Lower leg skin (tissue), 4 donors: ENCODE measurements at regions not wholly inside any gene's neighbourhood (a gene's known extent, or its start where the extent isn't known, plus 50 kb on each side); places are given as distances from the start of the nearest gene placed in this dataset.

Source experiments
- DNase-seq, 2 donors: peaks; one replicate each; pipeline ENCODE4 v3.0.0-alpha.2; 2019; ENCODE audit warnings: low spot score in 2 of 2
- H3K4me3 ChIP-seq: fragments of 200-600 bp; sonication (generic); 2 replicates; pipeline ENCODE4 v1.5.1; 2017; ENCODE audit warnings: mild to moderate bottlenecking, low read depth; ENCODE audit not compliant: poor library complexity, severe bottlenecking
- POLR2A ChIP-seq, 2 donors: fragments of 450-650 bp; IDR thresholded peaks; one replicate each; pipeline ENCODE4 v1.6.1; 2016 to 2017; ENCODE audit warnings: antibody characterized with exemption in 2 of 2, mild to moderate bottlenecking in 1 of 2, moderate library complexity in 1 of 2
- WGBS, 2 donors: methylation state at CpG; one replicate each; pipeline ENCODE4 v1.1.5; 2018; 5-methylcytosine and 5-hydroxymethylcytosine counted together
- intact Hi-C: fragments of 100-400 bp; cut with DNase I; formaldehyde crosslinking; loops from one replicate; pipeline ENCODE4 v1.15.0; 2023; ENCODE audit warnings: low total_unique reads
- TF ChIP-seq, protein P1 (sequence below), 3 donors: fragments of 450-650 bp; IDR thresholded peaks; one replicate each; pipeline ENCODE4 v1.5.1; 2016; ENCODE audit warnings: antibody characterized with exemption in 3 of 3, mild to moderate bottlenecking in 3 of 3, moderate library complexity in 2 of 3

DNA sequence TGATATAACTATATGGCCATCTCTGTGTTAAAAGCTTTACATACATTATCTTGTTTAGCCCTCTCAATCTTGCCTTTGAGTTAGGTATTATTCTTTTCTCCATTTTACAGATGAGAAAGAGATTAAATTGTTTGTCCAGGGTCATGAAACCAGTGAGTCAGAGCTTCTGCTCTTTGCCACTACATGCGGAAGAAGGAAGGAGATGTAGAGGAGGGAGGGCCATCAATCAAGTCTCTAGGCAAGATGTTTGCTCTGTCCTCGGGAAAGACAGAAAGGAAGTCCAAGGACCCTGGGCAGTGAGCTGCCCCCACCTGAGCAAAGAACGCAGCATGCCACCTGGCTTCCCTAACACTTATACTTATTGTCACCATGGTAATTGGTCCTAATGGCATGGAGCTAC, 133.7 kb upstream of the IL1RAPL2 start:
- 52 to 61% methylated on average over 3 of the region's 3 CpGs for WGBS, 2 donors
- DNase-seq = no peak
- no peak overlapping the region for H3K4me3 ChIP-seq
- intact Hi-C loops = no loop called here
- no peak for TF ChIP-seq POLR2A (IDR thresholded peaks at IDR 0.05)
- TF ChIP-seq, protein P1, sequence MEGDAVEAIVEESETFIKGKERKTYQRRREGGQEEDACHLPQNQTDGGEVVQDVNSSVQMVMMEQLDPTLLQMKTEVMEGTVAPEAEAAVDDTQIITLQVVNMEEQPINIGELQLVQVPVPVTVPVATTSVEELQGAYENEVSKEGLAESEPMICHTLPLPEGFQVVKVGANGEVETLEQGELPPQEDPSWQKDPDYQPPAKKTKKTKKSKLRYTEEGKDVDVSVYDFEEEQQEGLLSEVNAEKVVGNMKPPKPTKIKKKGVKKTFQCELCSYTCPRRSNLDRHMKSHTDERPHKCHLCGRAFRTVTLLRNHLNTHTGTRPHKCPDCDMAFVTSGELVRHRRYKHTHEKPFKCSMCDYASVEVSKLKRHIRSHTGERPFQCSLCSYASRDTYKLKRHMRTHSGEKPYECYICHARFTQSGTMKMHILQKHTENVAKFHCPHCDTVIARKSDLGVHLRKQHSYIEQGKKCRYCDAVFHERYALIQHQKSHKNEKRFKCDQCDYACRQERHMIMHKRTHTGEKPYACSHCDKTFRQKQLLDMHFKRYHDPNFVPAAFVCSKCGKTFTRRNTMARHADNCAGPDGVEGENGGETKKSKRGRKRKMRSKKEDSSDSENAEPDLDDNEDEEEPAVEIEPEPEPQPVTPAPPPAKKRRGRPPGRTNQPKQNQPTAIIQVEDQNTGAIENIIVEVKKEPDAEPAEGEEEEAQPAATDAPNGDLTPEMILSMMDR (IDR thresholded peaks at IDR 0.05) = no peak

DNA sequence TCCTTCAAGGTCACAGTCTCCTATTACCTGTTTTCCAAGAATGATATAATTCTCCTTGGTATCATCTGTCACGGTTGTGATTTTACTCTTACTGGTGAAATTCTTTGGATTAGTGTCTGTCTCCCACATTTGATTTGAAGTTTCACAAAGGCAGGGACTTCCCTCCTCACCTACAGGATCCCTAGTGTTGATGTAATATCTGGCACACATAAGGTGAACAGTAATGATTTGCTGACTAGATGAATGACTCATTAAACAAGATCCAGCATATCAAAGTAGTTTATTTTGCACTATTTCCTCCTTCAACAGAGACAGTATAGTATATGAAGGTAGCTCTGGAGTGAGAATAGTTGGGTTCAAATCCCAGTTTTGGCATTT, 135.3 kb upstream of the IL1RAPL2 start:
- intact Hi-C loops = no loop called here
- no peak for DNase-seq
- WGBS, 2 donors = 23 to 32% methylated on average over 1 of the region's 1 CpG
- H3K4me3 ChIP-seq = no peak overlapping the region
- TF ChIP-seq POLR2A (IDR thresholded peaks at IDR 0.05) = no peak
- TF ChIP-seq, protein P1 (IDR thresholded peaks at IDR 0.05) = no peak

DNA sequence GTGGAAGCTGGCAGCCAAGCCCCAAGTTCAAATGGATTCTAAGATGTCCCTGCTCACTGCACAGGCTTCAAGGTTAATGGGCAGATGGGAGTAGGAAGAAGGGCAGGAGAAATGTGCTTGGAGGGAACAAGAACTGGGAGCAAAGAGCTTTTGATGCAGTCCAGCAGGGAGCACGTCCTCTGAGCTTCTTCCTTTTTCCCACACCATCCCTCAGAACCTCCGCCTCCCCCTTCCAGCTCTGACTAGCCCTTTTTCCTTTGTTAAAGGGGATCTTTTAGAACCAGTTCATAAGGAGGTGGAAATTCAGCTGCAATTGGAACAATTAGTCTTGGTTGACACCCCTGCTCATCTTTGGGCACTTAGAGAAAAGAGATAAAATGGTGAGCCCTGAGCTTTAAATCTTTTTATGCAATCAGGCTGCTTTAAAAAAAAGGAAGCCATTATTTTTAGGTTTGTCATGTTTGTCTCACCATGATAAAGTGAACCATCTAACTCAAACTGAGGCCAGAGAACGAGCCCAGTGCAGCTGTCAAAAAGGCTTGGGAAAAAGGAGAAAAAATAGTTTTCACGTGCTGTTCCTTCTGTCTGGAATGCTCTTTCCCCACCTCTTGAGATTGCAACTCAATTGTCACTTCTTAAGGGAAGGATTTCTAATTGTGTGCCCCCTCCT, 135.8 kb upstream of the IL1RAPL2 start:
- no peak for DNase-seq
- TF ChIP-seq, protein P1 (IDR thresholded peaks at IDR 0.05) = no peak
- no peak for TF ChIP-seq POLR2A (IDR thresholded peaks at IDR 0.05)
- intact Hi-C loops = no loop called here
- H3K4me3 ChIP-seq = no peak overlapping the region
- WGBS, 2 donors = 28 to 33% methylated on average over 4 of the region's 4 CpGs

DNA sequence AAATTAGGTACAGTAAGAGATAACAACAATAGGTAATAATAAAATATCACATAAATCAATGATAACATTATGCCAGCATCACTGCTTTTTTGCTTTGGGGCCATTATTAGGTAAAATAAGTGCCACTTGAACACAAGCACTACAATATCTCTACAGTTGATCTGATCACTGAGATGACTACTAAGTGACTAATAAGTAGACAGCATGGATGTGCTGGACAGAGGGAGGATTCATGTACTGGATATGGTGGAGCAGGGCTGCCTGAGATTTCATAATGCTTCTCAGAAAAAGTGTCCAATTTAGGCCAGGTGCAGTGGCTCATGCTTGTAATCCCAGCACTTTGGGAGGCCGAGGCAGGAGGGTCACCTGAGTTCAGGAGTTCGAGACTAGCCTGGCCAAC, 137.8 kb upstream of the IL1RAPL2 start:
- no peak for DNase-seq
- WGBS, 2 donors = 73 to 84% methylated on average over 2 of the region's 2 CpGs

GRCh38 chrX:104427693-104428092, 138.3 kb upstream of the IL1RAPL2 start:
- WGBS, 2 donors = 41 to 51% methylated on average over 3 of the region's 3 CpGs
- no peak overlapping the region for H3K4me3 ChIP-seq
- TF ChIP-seq POLR2A (IDR thresholded peaks at IDR 0.05) = no peak
- TF ChIP-seq, protein P1 (IDR thresholded peaks at IDR 0.05) = no peak
- no peak for DNase-seq
- intact Hi-C loops = no loop called here

More for the DNA sequence above, 137.8 kb upstream of the IL1RAPL2 start:
- TF ChIP-seq, protein P1 (IDR thresholded peaks at IDR 0.05) = no peak
- TF ChIP-seq POLR2A (IDR thresholded peaks at IDR 0.05) = no peak
- intact Hi-C loops = no loop called here
- no peak overlapping the region for H3K4me3 ChIP-seq

GRCh38 chrX:104427073-104427472, 138.9 kb upstream of the IL1RAPL2 start:
- DNase-seq = no peak
- intact Hi-C loops = no loop called here
- WGBS, 2 donors = 30 to 50% methylated on average over 6 of the region's 6 CpGs
- TF ChIP-seq POLR2A (IDR thresholded peaks at IDR 0.05) = no peak
- TF ChIP-seq, protein P1 (IDR thresholded peaks at IDR 0.05) = no peak
- no peak overlapping the region for H3K4me3 ChIP-seq
